ENCODE measurements at regions not wholly inside any gene's neighbourhood (a gene's known extent, or its start where the extent isn't known, plus 50 kb on each side); places are given as distances from the start of the nearest gene placed in this dataset.

DNA sequence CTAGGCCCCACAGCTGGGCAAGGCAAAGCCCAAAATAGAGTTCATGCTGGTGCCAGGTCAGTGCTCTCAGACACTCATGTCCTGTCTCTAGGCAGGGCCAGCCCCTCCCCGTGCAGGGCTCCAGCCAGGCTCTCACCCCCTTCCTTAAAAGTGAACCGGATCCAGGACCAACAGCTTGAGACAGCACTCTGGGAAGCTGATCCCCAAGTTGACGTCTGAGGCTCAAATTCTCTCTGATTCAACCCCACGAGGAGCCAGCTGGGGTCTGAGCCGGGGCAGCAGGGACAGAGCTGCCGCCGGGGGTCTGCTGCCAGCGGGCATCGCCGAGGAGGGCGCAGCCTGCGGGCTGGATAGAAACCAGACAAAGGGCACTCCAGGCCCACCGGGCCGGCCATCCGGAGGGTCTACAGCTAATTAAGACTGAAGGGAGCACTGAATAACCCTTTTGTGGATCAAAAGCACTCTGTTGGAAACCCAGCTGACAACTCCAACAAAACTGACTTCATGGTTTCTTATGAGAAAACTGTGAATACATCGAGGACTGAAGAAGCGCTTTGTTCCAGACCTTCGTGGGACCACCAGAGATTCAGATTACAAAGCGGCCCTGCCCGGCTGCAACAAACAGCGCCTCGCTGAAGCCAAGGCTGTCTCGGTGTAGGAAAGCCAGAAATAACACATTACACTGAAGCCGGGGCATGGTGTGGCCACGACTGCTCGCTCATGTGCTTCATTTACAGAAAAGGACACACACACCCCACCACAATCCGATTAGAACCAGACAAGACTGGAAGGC lies 95.8 kb downstream of the PSMG1 start:
- DNase-seq (ENCODE audit: low spot score) = no peak
- TF ChIP-seq, protein P1, sequence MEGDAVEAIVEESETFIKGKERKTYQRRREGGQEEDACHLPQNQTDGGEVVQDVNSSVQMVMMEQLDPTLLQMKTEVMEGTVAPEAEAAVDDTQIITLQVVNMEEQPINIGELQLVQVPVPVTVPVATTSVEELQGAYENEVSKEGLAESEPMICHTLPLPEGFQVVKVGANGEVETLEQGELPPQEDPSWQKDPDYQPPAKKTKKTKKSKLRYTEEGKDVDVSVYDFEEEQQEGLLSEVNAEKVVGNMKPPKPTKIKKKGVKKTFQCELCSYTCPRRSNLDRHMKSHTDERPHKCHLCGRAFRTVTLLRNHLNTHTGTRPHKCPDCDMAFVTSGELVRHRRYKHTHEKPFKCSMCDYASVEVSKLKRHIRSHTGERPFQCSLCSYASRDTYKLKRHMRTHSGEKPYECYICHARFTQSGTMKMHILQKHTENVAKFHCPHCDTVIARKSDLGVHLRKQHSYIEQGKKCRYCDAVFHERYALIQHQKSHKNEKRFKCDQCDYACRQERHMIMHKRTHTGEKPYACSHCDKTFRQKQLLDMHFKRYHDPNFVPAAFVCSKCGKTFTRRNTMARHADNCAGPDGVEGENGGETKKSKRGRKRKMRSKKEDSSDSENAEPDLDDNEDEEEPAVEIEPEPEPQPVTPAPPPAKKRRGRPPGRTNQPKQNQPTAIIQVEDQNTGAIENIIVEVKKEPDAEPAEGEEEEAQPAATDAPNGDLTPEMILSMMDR (IDR thresholded peaks at IDR 0.05; ENCODE audit: extremely low read depth, missing control alignments) = no peak

DNA sequence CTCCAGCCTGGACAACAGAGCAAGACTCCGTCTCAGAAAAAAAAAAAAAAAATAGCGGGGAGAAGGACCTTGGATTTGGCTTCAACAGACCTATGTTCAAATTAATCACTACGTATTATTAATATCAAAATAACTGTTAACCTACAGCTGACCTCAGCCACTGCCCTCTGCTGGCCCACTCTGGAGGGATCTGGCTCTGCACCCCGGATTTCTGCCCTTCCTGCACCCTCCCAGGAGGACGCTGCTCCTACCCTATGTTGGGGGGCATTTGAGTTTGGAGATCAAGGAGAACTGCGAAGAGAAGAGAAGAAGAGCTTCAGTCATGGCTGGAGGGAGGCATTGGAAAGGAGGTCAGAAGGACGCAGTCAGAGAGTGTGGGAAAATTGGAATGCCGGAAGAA lies 96.7 kb downstream of the PSMG1 start:
- TF ChIP-seq, protein P1 (IDR thresholded peaks at IDR 0.05; ENCODE audit: extremely low read depth, missing control alignments) = no peak
- DNase-seq (ENCODE audit: low spot score) = no peak

DNA sequence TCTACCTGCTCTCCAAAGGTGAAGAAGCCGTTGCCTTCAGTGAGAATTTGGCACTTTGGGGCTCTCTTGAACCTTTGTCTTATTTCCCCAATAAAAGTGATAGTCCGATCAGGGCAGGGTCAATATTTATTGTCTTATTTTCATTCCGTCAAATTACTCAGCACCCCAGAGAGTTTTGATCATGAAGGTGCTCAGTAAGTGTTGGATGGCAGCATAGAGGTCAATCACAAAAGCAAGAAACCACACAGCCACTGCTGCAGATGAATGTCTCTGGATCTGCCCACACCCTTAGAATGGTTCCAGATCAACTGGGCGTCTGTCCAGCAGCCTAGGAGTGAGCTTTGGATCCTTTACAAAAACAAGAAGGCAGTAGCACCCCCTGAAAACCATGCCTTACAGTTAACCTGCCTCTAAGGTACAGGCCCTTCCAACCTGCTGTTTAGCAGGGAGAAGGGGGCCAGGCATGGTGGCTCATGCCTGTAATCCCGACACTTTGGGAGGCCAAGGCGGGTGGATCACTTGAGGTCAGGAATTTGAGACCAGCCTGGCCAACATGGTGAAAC lies 97.3 kb downstream of the PSMG1 start:
- DNase-seq (ENCODE audit: low spot score) = no peak
- TF ChIP-seq, protein P1 (IDR thresholded peaks at IDR 0.05; ENCODE audit: extremely low read depth, missing control alignments) = no peak

DNA sequence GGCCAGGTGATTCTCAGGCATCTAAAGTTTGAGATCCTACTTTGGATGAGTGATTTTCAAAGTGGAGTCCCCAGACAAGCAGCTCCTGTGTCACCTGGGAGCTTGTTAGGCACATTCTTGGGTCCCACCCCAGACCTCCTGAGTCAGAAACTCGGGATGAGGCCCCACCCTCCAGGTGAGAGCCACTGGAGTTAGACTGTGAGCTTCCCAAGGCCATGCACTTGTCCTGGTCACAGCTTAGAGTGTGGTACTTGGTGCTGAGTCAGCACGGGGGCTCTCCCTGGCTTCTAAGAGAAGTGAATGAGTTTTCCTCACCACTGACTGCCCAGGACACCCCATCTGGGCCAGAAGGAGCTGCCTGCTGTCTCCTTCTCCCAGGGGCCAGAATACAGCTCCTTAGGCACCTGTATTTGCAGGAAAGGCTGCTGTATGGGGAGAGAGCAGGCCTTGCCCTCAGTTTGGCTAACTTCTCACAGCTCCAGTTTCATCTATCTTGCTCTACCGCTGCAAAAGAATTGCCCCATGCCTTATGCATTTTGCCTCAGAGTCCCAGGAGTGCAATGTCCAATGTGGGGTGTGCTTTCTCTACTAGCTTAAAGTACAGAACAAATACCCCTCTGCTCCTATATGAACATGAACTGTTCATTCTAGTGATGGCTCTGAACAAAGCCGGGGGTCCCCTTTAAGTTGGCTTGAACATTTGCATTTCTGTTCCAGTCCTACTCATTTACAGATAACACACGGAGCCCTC lies 98.1 kb downstream of the PSMG1 start:
- DNase-seq (ENCODE audit: low spot score) = no peak
- TF ChIP-seq, protein P1 (IDR thresholded peaks at IDR 0.05; ENCODE audit: extremely low read depth, missing control alignments) = no peak

DNA sequence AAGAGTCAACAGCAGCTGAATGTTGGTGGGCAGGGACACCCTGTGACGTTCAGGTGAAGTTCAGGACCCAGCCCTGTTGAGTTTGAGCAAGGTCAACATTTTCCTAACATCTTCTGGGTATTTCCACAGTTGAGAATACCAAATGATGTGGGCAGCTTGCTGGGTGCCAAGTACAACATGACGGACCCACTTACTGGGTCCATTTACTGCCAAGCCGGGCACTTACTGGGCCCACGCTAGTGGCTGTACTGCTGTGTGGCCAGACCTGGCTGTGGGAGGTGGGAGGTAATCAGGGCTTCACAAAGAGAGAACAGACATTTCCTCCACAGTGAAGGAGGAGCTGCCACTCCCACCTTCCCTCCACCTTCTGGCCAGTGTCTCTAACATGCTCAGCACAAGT lies 99.2 kb downstream of the PSMG1 start:
- DNase-seq (ENCODE audit: low spot score) = no peak
- TF ChIP-seq, protein P1 (IDR thresholded peaks at IDR 0.05; ENCODE audit: extremely low read depth, missing control alignments) = no peak

DNA sequence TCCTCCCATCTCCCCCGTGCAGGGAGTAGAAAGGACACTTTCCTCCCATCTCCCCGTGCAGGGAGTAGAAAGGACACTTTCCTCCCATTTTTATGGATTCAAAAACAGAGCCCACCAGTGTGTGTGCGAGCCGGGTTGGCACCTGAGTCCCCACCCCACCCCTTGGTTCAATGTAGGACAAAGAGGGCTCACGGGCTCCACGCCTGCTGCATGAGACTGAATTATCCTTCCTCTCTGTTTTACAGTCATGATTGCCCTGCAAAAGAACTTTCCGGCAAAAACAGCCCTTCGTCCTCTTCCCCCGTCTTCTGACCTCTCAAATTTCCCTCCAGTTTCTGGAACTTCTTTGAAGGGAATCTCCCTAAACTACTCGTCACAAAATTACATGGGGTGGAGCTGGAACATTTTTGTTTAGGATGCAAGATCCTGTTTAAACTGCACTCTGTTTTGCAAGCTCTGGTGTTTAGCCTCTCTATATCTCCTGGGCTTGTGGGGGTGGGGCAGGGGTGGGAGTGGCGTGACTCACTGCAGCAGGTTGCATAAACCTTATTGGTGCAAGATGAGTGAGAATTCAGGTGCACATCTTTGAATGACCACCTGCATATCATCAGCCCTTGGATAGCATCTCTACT lies 99.8 kb downstream of the PSMG1 start:
- no peak for DNase-seq (ENCODE audit: low spot score)

More for the DNA sequence above, 99.8 kb downstream of the PSMG1 start:
- TF ChIP-seq, protein P1 (IDR thresholded peaks at IDR 0.05; ENCODE audit: extremely low read depth, missing control alignments) = no peak
